CD4-positive, alpha-beta T cell treated with Interleukin-10 for 1 hour (primary cell): ENCODE measurements at regions not wholly inside any gene's neighbourhood (a gene's known extent, or its start where the extent isn't known, plus 50 kb on each side); places are given as distances from the start of the nearest gene placed in this dataset.

ENCODE experiments used
- DNase-seq: peaks from one replicate; pipeline ENCODE4 v3.0.0-alpha.2; 2020

DNA sequence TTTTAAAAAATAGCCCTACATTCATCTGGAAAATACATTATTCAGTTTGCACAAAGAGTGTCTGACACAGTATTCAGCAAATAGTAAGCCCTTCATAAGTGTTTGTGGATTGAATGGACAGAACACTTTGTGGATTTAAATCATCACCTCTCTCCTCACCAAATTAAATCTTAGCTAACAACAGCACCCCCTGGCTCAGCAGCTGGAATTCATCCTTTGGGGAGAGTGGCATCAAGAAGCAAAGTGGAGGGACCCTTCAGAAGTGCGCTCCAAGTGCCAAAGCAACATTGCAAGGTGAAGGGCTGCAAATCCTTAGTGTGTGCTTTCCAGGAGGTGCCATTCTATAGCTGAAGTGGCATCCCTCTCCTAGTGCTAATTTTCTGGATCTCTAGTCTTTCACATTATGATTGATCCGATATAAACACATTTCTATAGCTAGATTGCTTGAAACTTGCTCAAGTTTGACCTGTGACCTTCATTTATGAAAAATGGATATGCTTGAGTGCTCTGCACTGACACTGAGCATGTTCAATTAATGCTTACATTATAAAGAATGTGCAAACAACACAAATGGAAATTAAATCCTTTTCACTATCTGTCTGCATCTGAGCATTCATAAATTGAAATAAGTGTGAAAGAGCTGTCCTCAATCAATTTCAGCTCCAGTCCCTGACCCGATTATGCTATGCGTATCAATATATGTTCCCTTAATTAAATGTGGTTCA, 891.7 kb downstream of the C6orf118 start:
- no peak for DNase-seq

DNA sequence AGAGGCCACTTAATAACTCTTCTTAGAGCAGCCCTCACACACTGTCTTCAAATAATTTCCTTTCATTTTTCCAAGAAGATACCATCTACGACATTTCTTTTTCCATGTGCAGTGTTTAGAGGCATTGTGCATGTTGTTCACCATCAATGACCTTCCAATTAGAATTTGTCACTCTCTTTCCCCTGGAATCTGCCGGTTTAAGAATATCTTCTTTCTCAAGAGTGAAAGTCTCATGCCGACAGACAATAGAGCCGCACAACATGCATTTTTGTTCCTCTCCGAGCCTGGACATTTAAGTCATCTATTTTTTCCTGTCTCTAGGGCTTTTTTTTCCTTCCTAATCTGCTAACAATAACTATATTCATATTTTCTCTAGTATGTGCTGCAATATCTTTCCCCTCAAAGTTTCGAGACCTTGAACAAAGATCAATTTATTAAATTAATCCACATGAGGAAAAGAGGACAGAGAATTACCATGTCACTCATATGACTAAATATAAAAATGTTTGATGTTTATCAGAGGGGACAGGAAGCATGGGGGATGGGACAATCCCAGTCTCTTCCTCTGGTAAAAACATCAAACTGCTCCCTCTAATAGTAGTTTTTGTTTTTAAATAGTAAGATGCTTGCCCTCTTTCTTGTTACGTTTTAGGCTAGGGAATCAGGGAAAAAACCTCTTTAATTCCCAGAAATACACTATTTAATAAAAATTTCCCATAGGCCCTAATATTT, 893.4 kb downstream of the C6orf118 start:
- no peak for DNase-seq

DNA sequence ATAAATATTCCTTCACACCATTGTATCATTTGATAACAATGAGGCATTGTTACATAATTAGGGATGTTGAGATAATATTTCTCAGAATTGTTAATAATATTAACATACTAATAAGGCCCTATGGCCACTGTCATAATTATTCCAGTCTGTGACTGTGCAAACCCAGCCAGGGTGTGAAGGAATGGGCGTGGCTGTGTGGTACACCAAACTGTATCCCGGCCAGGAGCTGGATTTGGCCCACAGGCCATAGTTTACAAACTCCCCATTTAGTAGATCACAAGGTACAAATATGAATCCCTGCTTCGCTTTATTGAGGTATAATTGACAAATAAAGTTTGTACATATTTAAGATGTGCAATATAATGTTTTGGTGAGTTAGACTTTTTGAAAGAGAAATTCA, 894.7 kb downstream of the C6orf118 start:
- no peak for DNase-seq

DNA sequence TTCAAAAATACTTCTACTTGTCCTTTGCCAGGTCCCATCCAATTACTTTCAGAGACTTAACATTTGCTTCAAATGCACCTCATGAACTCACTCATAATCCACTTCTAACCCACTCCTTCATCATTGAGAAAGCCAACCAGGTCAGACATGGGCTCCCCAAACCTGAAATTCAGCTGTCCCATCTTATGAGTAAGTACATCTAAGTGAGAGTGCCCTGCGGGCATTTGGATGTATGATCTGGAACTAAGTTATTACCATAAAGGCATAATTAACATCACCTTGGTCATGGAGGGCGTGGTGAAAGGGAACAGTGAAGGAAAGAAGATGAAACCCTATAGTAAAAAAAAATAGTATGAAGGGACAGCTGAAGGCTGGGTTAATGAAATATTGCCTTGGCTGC, 896.8 kb downstream of the C6orf118 start:
- DNase-seq, result no peak

DNA sequence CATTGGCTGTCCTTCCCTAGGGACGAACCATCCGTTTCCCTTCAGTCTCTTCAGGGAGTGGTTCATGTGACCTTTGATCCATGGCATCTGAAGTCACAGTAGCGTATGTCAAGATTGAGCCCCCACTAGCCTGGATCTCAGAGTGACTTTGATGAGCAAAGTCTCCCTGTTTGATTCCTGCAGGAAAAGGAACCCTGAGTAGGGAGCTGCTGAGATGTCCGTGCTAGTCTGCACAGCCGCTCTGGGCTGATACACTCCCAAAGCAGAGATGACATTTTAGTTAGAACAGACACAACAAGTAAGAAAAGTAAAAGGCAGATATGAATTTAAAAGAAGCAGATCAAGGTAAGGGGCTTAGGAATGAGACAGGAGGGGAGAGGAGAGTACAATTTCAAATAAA, 899.4 kb downstream of the C6orf118 start:
- no peak for DNase-seq

DNA sequence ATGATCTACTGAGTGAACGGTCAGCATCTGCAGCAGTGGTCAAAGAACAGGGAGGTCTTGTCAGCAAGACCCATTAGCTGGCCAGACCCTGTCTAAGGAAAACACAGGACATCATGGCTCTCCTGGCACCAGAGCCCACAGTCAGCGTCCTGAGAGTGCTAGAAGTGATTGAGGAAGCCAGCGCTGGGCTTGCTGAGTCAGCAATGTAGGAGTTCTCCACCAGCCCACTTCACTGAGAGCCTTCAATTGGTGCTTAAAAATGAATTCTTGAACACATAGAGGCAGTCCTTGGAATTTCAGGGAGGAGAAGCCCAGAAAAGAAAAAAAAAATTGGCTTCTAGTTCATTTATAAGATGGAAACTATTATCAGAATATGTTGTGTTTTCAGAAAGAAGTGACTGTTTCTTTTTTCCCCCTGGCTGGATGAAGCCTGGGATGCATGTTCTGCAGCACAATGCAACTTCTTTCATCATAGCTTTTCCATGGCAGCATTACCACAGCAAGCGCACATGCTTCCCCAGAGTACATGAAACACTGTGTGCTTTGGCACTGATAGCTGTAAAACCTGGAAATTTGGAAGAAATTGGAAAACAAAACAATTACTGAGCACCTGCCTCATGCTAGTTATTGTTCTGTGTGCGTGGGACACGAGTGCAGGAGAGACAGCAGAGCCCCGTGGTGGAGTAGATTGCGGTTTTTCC, 899.9 kb downstream of the C6orf118 start:
- no peak for DNase-seq

DNA sequence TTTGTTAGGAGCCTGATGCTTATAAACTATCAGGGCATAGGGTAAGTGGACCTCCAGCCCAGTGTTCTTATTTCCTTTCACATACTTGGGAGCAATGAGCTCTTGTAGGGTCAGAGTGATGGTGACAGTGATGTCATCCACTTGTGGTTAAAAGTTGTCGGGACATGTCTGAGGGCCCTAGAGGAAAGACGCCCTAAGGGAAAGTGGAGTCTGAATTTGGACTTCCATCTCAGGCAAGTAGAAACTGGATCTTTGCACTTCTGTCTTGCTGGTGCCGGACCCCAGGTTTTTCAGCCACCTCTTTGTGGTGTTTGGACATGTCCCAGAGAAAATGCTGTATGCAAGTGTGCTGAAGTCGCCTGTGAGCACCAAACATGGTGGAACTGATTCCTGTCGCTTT, 900.5 kb downstream of the C6orf118 start:
- no peak for DNase-seq

DNA sequence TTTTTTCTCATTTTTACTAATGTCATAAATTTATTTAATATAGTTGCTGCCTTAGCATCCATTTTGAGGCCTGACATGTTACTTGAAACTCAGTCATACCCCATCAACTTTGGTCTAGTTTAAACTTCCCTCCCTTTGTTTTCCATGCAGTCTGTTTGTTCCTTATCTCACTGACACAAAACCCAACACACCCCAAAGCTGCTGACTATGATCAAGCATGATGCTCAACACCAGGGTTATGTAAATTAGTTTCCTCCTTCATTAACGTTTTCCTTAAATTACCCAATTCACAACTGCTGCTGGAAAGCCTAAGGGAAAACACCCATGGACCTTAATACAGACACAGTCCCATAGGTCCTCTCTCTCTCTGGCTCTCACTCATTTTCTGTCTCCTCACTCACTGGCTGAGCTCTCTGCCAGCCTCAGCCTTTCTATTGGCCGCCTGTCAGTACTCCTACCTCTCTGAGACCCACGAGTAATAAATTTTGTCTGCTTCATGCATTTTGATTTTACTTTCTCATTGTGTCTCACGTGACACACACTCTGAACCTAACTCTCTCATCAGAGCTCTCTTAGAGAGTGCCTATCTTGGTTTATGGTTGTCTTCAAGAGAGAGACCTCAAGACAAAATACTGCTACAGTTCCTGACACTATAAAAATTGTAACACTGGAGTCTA, 904.5 kb downstream of the C6orf118 start:
- DNase-seq, result no peak

DNA sequence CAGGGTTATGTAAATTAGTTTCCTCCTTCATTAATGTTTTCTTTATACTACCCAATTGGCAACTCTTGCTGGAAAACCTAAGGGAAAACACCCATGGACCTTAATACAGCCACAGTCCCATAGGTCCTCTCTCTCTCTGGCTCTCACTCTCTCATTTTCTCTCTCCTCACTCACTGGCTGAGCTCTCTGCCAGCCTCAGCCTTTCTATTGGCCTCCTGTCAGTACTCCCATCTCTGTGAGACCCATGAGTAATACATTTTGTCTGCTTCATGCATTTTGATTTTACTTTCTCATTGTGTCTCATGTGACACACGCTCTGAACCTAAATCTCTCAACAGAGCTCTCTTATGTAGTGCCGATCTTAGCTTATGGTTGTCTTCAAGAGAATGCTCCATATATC, 907.5 kb downstream of the C6orf118 start:
- no peak for DNase-seq

DNA sequence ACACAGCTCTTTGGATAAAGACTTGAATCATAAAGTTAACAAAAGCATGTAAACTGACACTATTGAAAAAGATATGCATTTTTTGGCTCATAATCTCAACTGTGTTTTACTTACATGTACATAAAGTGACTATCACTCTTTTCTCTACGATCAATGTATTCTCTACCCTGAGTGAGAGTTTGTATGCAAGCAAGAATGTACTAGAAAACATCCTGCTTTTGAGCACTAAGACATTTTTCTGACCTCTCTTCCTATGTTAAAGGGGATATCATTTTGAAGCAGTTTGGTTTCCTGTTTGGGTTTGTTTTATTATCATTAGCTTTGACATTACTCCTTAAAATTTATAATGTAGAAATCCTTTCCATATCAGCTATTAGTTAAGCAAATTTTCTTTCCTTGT, 910.8 kb downstream of the C6orf118 start:
- no peak for DNase-seq

DNA sequence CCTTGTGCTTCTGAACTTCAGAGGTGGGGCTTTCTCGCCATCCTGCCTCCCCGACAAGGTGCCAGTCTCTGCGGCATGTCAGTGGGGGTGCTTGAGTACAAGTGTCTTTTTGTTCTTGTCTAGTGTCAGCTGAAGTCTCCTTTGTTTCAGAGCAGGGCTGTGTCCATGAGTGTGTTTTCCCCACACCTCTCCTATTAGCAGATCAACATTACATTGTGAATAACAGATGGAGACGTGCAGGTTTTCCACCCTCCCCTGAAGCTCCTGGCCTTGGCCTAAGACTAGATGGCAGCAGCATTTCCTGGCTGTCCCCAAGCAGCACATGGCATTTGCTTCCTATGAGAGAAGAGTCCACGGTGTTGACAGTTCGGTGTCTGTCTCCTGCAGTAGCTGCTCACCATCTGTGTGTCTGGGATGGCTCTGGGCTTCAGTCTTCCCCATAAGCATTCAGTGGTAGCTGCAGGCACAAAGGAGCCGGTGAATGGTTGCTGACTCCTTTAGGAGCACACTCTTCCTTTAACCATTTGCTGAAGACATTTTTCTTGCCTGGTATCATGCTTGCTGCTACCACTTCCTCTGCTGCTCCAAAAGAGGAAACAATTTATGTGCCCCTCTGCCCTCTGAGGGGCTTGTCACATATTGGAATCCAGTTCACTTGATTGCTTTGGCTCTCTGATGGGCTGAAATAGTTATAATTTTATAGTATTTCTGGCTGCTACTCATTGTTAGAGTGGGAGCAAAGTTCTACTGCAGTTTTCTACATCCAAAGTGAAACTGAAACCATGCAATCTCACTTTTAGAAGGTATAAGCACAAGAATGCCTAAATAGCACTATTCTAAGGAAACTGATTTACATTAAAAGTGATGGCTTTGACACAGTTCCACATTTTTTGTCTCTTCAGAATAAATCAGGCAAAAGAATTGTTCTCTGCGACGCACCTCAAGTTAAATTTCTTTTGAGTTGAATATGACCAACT, 913.0 kb downstream of the C6orf118 start:
- DNase-seq, result no peak

DNA sequence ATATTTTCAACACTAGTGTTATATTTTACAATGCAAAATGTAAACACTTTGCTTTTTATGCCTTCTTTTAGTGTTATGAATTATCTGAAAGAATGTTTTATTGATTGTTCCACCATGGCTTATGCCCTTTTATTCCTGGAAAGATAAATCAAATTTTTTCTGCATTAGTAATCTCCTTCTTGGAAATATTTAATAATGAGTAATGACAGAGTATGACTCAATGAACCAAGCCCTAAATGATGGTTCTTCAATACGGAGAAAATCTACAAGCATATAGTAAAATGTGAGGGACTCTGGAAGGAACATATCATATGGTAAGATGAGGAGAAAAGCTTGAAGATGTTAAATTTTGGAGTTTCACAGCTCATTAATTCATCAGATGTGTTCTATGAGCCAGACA, 929.6 kb downstream of the C6orf118 start:
- DNase-seq, result no peak

DNA sequence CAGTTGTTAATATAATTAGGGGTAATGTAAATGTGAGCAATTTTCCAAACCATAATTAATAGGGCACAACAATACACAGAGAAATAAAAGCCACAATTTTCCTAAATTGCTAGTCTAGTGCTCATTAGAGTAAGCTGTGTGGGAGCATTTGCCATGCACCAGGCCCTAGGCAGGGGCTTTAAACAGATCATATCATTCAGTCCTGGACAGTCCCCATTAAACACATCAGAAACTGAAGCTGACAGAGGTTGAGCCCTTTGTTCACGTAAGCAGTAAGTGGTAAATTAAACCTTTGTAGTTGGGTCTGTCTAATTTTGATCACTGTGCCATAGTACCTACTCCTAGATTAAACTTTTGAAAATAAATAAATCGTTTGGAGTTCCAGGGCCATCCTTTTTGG, 931.1 kb downstream of the C6orf118 start:
- DNase-seq, result no peak

DNA sequence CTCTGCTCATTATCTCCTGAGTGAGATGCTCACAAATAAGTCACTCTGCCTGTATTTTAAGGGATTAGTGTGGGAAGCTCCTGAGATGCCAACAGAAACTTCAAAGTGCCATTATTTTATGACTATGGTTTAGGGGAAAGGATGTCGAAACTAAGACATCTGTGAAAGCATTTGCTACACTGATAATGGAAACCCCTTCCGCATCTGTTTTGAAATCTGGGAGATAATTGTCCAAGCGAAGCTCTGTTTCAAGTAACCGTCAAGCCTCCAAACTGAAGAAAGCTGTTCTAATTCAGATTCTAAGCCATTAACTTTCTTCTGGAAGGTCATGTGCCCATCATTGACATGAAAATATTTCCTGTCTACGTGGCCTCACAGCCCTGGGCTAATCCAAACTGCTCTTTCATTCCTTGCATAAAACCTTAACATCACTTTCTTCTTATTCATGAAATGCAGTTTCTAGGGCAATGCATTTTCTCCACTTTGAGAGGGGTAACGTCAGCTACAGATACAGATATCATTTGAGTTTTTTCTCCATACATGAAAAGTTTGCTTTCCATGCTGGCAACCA, 932.0 kb downstream of the C6orf118 start:
- DNase-seq, result no peak

DNA sequence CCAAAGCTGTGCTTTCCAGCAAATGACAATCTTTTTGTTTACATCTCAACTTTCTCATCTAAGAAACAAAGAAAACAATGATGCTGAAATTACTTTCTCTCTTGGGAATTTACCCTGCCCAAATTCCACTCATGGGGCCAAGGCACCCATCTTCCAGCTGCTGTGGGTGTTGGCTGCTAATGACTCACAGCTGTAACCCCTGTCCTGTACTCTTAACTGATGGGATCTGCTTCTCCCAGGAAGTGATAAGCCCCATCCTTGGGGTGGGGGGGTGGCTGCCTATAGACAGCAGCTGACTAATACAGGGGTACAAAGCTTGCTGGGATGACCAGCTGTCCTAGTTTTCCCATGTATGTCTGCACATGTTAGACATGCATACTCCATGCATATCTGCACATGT, 938.6 kb downstream of the C6orf118 start:
- DNase-seq, result no peak

DNA sequence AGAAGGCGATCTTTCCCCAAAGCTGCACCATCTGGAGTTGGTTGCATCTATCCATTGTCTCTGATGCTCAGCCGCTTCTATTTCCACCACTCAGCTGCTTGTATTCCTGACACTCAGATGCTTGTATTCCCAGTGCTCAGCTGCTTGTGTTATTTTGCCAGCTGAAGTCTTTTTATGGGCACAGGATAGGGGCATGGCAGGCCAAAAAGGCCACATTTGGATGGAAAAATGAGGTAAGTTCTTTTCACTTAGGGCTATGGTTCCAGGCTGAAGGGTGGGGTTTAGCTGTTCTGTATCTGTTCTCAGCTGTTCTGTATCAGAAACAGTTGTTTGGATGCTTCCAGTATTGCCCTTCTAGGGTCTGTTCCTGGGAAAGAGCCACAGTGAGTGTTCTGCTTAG, 944.9 kb downstream of the QKI start:
- no peak for DNase-seq

DNA sequence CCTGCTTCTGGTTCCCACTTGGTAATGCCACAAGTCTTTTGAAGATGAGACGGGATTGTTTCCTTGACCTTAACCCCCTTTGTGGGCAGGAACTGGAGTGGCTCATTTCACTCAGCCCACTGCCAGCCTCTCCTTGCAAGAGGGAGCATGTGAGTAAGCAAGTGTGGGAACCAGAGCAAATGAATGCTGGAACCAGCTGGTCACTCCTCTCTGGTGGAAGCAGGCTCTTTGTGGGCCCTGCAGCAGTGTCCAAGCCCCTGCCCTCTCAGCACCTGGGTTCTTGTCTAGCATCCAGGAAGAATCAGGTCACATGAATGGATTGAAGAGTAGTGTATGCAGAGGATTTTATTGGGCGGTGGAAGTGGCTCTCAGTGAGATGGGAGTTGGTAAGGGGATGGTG, 944.5 kb downstream of the QKI start:
- no peak for DNase-seq

DNA sequence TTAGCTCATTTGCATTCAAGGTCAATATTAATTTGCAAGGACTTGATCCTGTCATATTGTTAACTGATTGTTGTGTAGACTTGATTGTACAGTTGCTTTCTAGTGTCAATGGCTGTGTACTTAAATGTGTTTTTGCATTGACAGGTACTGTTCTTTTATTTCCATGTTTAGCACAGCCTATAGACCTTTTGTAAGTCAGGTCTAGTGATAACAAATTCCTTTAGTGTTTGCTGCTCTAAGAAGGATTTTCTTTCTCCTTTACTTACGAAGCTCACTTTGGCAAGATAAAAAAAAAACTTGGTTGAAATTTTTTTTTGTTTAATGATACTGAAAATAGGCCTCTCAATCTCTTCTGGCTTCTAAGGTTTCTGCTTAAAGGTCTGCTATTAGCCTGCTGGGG, 942.3 kb downstream of the QKI start:
- DNase-seq, result no peak

DNA sequence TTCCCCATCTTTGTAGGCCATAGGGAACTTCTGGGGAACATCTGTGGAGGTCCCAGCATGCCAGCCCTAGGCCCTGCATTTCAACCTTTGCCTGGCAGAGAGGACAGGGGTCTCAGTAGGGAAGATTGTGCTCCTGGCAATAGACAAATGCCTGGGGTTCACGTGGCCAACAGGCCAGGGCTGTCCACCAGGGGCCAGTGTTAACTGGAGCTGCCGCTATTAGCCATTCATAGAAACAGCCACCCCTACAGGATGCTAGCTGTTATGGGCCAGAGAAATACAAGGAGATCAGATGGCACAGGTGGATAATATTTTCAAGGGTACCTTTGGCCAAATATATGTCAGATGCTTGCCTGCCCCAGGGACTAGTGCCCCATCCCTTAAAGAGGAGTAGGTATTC, 932.9 kb downstream of the QKI start:
- DNase-seq, result no peak

DNA sequence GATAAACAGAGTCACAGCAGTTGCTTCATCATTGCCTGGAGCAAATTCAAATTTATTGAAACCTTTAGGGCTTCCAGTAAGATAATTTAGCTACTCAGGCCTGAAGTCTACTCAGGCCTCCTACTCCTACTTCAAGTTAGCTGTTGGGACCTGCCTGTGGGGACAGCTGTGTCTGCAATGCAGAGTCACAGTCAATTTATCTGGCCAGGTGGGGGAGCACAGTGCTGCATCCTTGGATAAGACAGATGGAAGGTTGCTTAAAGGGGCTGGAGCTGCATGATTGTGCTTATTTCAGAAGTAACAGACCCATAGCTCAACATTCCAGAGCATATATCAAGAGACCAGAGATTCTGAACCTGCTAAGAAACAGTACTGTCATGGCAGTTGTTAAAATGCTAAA, 932.1 kb downstream of the QKI start:
- no peak for DNase-seq

DNA sequence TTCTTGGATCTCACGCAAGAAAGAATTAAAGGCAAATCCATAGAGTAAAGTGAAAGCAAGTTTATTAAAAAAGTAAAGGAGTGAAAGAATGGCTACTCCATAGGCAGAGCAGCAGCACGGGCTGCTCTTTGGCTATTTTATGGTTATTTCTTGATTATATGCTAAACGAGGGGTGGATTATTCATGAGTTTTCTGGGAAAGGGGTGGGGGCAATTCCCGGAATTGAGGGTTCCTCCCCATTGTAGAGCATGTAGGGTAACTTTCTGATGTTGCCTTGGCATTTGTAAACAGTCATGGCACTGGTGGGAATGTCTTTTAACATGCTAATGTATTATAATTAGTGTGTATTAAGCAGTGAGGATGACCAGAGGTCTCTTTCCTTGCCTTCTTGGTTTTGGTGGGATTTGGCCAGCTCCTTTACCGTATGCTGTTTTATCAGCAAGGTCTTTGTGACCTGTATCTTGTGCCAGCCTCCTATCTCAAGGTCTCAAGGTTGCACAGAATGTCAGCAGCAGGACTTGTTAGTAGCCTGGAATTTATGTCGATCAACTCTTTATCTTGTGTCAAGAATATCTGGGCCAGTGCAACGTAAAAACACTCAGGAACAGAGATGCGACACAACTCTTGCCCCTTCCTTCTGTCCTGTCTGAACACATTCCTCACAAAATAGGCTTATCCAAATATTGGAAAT, 931.4 kb downstream of the QKI start:
- no peak for DNase-seq
